A549 (cell line): ENCODE measurements at regions not wholly inside any gene's neighbourhood (a gene's known extent, or its start where the extent isn't known, plus 50 kb on each side); places are given as distances from the start of the nearest gene placed in this dataset.

Experiments
- ATAC-seq, 2 experiments: fragments of 200-7000 bp in 1 of 2; fragments of >200 bp in 1 of 2; cut with Nextera tagmentation in 1 of 2; cut with Tn5 transposase in 1 of 2; 3 replicates each; pipeline versions ENCODE4 v1.8.0 to v1.9.1; 2018 to 2020; ENCODE audit warnings: mild to moderate bottlenecking in 1 of 2, moderate library complexity in 1 of 2
- CTCF ChIA-PET: fragments of 300-600 bp; sonication (Branson Sonifier 250); formaldehyde crosslinking; extraction: SDS; loops from one replicate; lab custom pipeline; 2021; ENCODE audit warnings: antibody characterized with exemption, inconsistent platforms; lab: Yijun Ruan, JAX
- POLR2A ChIA-PET: fragments of 350-600 bp; formaldehyde crosslinking; extraction: SDS; loops from one replicate; lab custom pipeline; 2021; ENCODE audit warnings: antibody characterized with exemption, inconsistent platforms; lab: Yijun Ruan, JAX
- DNase-seq, 2 experiments: peaks; one replicate each; pipeline versions ENCODE4 v3.0.0 to v3.0.0-alpha.2; 2011 to 2016; ENCODE audit warnings: low read depth in 1 of 2, low spot score in 1 of 2
- FAIRE-seq: peaks from 2 replicates; lab custom pipeline; 2011; peaks lifted over from hg19 to GRCh38; lab: Jason Lieb, UNC
- H3K27ac ChIP-seq, 2 experiments: fragments of >200 bp; sonication (Bioruptor Twin); formaldehyde crosslinking; 3 replicates each; pipeline ENCODE4 v1.5.1; 2016 to 2017
- H3K4me1 ChIP-seq: fragments of >200 bp; sonication (Bioruptor Twin); formaldehyde crosslinking; 3 replicates; pipeline ENCODE4 v1.6.1; 2016
- H3K4me2 ChIP-seq: fragments of >200 bp; sonication (Bioruptor Twin); formaldehyde crosslinking; 3 replicates; pipeline ENCODE4 v1.6.1; 2016
- H3K4me3 ChIP-seq: fragments of >200 bp; sonication (Bioruptor Twin); formaldehyde crosslinking; 3 replicates; pipeline ENCODE4 v1.5.1; 2016
- H3K9me3 ChIP-seq: fragments of >200 bp; sonication (Bioruptor Twin); formaldehyde crosslinking; 3 replicates; pipeline ENCODE4 v1.6.1; 2016
- BCL3 ChIP-seq: fragments of >200 bp; sonication (Bioruptor Twin); formaldehyde crosslinking; IDR thresholded peaks from 3 replicates; pipeline ENCODE4 v1.6.1; 2016
- CHD2 ChIP-seq: fragments of 150-350 bp; IDR thresholded peaks from 2 replicates; pipeline ENCODE4 v1.6.1; 2014; ENCODE audit warnings: low read length; ENCODE audit not compliant: partially characterized antibody
- FOSB ChIP-seq: fragments of 250-450 bp; sonication (Bioruptor Pico); IDR thresholded peaks from 2 replicates; pipeline ENCODE4 v1.5.0; 2020; ENCODE audit warnings: mild to moderate bottlenecking, moderate library complexity
- FOXS1 ChIP-seq: fragments of 250-450 bp; sonication (Bioruptor Pico); IDR thresholded peaks from 2 replicates; pipeline ENCODE4 v1.5.0; 2020; ENCODE audit warnings: mild to moderate bottlenecking, moderate library complexity
- HEYL ChIP-seq: fragments of 250-450 bp; sonication (Bioruptor Pico); IDR thresholded peaks from 2 replicates; pipeline ENCODE4 v1.8.0; 2021; ENCODE audit warnings: mild to moderate bottlenecking, moderate library complexity
- HOXA7 ChIP-seq: fragments of 250-450 bp; sonication (Bioruptor Pico); IDR thresholded peaks from 2 replicates; pipeline ENCODE4 v1.5.0; 2020; ENCODE audit warnings: mild to moderate bottlenecking, moderate library complexity
- MAZ ChIP-seq: fragments of 150-350 bp; IDR thresholded peaks from 2 replicates; pipeline ENCODE4 v1.6.1; 2014; ENCODE audit warnings: antibody characterized with exemption, low read depth, low read length, borderline replicate concordance
- PHF8 ChIP-seq: fragments of 200-600 bp; sonication (generic); IDR thresholded peaks from 2 replicates; pipeline ENCODE4 v1.6.1; 2016; ENCODE audit warnings: low read depth, mild to moderate bottlenecking, antibody characterized with exemption, moderate library complexity, borderline replicate concordance
- POLR2AphosphoS2 ChIP-seq: conservative IDR thresholded peaks from 2 replicates; pipeline ENCODE4 v1.6.1; 2012; ENCODE audit warnings: low read length, improper control_type of control experiment, inconsistent platforms
- RAD21 ChIP-seq, 2 experiments: fragments of >200 bp in 1 of 2; sonication (Bioruptor Twin) in 1 of 2; formaldehyde crosslinking in 1 of 2; IDR thresholded peaks in 1 of 2; conservative IDR thresholded peaks in 1 of 2; 2 replicates in 1 of 2; 3 replicates in 1 of 2; pipeline ENCODE4 v1.6.1; 2012 to 2018; ENCODE audit warnings: inconsistent platforms in 1 of 2
- RARB ChIP-seq: fragments of 250-450 bp; sonication (Bioruptor Pico); IDR thresholded peaks from 2 replicates; pipeline ENCODE4 v1.8.0; 2021; ENCODE audit warnings: mild to moderate bottlenecking, moderate library complexity
- RFX5 ChIP-seq: fragments of 450-650 bp; IDR thresholded peaks from 2 replicates; pipeline ENCODE4 v1.7.1; 2014; ENCODE audit warnings: antibody characterized with exemption, mild to moderate bottlenecking, moderate library complexity
- RNF2 ChIP-seq: fragments of 200-600 bp; sonication (generic); IDR thresholded peaks from 2 replicates; pipeline ENCODE4 v1.6.1; 2016; ENCODE audit warnings: low read depth, mild to moderate bottlenecking, antibody characterized with exemption, moderate library complexity, borderline replicate concordance
- TFCP2L1 ChIP-seq: fragments of 250-450 bp; sonication (Bioruptor Pico); IDR thresholded peaks from 2 replicates; pipeline ENCODE4 v1.5.0; 2021; ENCODE audit warnings: mild to moderate bottlenecking
- TP53 ChIP-seq: fragments of 250-450 bp; sonication (Bioruptor Pico); IDR thresholded peaks from 2 replicates; pipeline ENCODE4 v1.5.0; 2021; ENCODE audit warnings: mild to moderate bottlenecking, moderate library complexity
- ZC3H11A ChIP-seq: fragments of 450-650 bp; IDR thresholded peaks from 2 replicates; pipeline ENCODE4 v1.6.1; 2014; ENCODE audit warnings: antibody characterized with exemption, mild to moderate bottlenecking
- ZSCAN20 ChIP-seq: fragments of 250-450 bp; sonication (Bioruptor Pico); IDR thresholded peaks from 2 replicates; pipeline ENCODE4 v1.8.0; 2022; ENCODE audit warnings: mild to moderate bottlenecking, moderate library complexity
- WGBS: methylation state at CpG from one replicate; pipeline ENCODE4 v1.1.6; 2017; ENCODE audit errors: missing lambda C conversion rate; 5-methylcytosine and 5-hydroxymethylcytosine counted together
- TF ChIP-seq, protein P1 (sequence below): fragments of 150-350 bp; IDR thresholded peaks from 2 replicates; pipeline ENCODE4 v1.6.1; 2014; ENCODE audit warnings: low read depth, mild to moderate bottlenecking, low read length
- TF ChIP-seq, protein P2 (sequence below): fragments of >200 bp; sonication (Bioruptor Twin); formaldehyde crosslinking; IDR thresholded peaks from 3 replicates; pipeline ENCODE4 v1.5.1; 2016

DNA sequence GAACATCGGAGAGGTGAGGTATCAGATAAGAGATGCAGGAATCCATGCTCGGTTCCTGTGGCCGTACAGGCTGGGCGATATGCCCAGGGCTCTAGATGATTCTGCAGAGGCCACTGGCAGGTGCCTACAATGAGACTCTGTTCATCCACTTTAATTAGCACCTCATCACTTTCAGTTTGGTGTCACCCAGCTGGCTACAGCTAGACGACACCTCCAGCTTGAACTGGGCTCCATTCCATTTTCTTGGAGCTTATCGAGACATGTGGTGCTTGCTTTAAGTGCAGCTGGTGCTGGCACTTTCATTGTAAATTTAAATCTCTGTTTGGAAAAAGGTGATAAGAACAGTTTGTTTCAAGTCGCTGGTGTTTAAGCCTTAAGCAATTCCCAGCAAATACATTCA, 322.5 kb upstream of the ADGRL2 start:
- FAIRE-seq = no peak
- CTCF ChIA-PET = no interaction called here

DNA sequence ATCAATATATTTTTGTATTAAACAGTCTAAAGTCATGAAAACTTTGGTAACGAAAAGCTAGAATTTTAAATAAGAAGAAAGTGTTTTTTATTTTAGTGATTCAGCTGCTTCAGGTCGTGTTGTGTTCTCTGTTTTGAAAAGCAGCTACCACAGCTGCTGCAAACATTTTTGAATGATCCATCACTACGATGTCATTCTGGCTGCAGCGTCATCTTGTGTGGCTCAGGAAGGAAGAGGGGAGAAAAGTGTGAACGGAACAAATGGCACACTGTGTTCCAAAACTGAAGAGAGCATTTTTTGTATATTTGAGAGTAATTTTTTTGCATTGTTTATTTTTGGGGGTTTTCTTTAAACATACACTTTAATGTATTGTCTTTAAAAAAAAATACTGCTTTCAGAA, 323.0 kb upstream of the ADGRL2 start:
- FAIRE-seq = no peak
- no peaks in the 10 kb centered on the region for H3K4me1 ChIP-seq
- WGBS = 35% methylated on average over 5 of the region's 5 CpGs
- no peak for TF ChIP-seq TP53
- TF ChIP-seq, protein P1, sequence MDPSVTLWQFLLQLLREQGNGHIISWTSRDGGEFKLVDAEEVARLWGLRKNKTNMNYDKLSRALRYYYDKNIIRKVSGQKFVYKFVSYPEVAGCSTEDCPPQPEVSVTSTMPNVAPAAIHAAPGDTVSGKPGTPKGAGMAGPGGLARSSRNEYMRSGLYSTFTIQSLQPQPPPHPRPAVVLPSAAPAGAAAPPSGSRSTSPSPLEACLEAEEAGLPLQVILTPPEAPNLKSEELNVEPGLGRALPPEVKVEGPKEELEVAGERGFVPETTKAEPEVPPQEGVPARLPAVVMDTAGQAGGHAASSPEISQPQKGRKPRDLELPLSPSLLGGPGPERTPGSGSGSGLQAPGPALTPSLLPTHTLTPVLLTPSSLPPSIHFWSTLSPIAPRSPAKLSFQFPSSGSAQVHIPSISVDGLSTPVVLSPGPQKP = no peak
- TF ChIP-seq, protein P2, sequence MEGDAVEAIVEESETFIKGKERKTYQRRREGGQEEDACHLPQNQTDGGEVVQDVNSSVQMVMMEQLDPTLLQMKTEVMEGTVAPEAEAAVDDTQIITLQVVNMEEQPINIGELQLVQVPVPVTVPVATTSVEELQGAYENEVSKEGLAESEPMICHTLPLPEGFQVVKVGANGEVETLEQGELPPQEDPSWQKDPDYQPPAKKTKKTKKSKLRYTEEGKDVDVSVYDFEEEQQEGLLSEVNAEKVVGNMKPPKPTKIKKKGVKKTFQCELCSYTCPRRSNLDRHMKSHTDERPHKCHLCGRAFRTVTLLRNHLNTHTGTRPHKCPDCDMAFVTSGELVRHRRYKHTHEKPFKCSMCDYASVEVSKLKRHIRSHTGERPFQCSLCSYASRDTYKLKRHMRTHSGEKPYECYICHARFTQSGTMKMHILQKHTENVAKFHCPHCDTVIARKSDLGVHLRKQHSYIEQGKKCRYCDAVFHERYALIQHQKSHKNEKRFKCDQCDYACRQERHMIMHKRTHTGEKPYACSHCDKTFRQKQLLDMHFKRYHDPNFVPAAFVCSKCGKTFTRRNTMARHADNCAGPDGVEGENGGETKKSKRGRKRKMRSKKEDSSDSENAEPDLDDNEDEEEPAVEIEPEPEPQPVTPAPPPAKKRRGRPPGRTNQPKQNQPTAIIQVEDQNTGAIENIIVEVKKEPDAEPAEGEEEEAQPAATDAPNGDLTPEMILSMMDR = no peak
- no peak for TF ChIP-seq RFX5
- no peak for TF ChIP-seq FOSB (CRISPR knock-in tag)
- ChIA-PET POLR2A (no interaction called here), CTCF (no interaction called here)
- H3K9me3 ChIP-seq = no peaks in the 10 kb centered on the region
- no peak for ATAC-seq
- no peak overlapping the region for H3K27ac ChIP-seq
- H3K4me2 ChIP-seq = no peak overlapping the region
- H3K4me3 ChIP-seq = no peak overlapping the region
- DNase-seq = no peak

More for the DNA sequence above, 322.5 kb upstream of the ADGRL2 start:
- DNase-seq (no peak), ATAC-seq (no peak)
- no peaks in the 10 kb centered on the region for H3K4me1 ChIP-seq
- WGBS = 61% methylated on average over 7 of the region's 7 CpGs
- H3K9me3 ChIP-seq = no peaks in the 10 kb centered on the region
- no peak overlapping the region for H3K4me3 ChIP-seq
- no peak for TF ChIP-seq RARB (CRISPR knock-in tag)
- TF ChIP-seq ZC3H11A = no peak
- no peak for TF ChIP-seq RNF2
- TF ChIP-seq BCL3 = no peak
- TF ChIP-seq POLR2AphosphoS2 = no peak
- TF ChIP-seq TFCP2L1 (CRISPR knock-in tag) = no peak
- TF ChIP-seq, all 56 proteins: peak for 0
- H3K27ac ChIP-seq = no peak overlapping the region
- no peak overlapping the region for H3K4me2 ChIP-seq
- POLR2A ChIA-PET = no interaction called here

DNA sequence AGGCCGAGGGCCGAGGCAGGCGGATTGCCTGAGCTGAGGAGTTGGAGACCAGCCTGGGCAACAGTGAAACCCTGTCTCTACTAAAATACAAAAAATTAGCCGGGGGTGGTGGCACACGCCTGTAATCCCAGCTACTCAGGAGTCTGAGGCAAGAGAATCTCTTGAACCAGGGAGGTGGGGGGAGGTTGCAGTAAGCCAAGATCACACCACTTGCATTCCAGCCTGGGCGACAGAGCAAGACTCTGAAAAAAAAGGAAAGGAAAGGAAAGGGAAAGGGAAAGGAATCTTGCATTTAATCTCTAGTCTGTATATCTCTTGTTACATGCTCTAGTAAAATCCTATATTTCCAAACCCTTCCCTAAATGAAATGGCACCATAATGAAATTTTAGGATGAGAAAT, 328.3 kb upstream of the ADGRL2 start:
- no peak for FAIRE-seq
- no peaks in the 10 kb centered on the region for H3K9me3 ChIP-seq
- H3K4me2 ChIP-seq = no peak overlapping the region
- no peak for ATAC-seq
- no peak for DNase-seq
- ChIA-PET CTCF (no interaction called here), POLR2A (no interaction called here)
- H3K4me3 ChIP-seq = no peak overlapping the region
- no peak overlapping the region for H3K27ac ChIP-seq
- 72% methylated on average over 6 of the region's 6 CpGs for WGBS
- TF ChIP-seq FOSB (CRISPR knock-in tag) = no peak
- no peak for TF ChIP-seq MAZ
- no peak for TF ChIP-seq ZC3H11A
- H3K4me1 ChIP-seq = no peaks in the 10 kb centered on the region

GRCh38 chr1:81471255-81471654, 329.5 kb upstream of the ADGRL2 start:
- WGBS = 43% methylated on average over 2 of the region's 2 CpGs
- H3K27ac ChIP-seq = no peak overlapping the region
- DNase-seq = no peak
- ChIA-PET CTCF (no interaction called here), POLR2A (no interaction called here)
- no peaks in the 10 kb centered on the region for H3K9me3 ChIP-seq
- no peaks in the 10 kb centered on the region for H3K4me1 ChIP-seq
- no peak for TF ChIP-seq FOXS1 (CRISPR knock-in tag)
- ATAC-seq = no peak
- H3K4me2 ChIP-seq = no peak overlapping the region
- H3K4me3 ChIP-seq = no peak overlapping the region
- no peak for FAIRE-seq

DNA sequence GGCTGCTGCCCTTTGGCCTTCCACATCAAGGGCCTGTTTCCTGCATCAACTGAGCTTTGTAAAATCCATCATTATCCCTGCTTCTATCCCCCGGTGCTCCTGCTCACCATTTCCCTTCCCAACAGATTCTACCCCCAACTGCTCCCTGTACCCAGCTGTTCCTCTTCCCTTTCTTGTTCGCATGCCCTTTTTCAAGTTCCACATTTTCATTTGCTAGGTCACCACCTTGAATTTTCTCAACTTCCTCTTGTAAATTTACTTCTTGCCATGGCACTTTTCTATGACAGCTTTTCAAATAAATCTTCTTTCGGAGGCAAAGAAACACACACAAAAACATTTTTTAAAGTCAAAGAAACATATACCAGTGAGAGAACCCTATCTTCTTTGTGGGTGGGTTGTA, 330.5 kb upstream of the ADGRL2 start:
- POLR2A ChIA-PET = no interaction called here
- no peak for ATAC-seq
- 81% methylated on average over 3 of the region's 3 CpGs for WGBS
- no peak for DNase-seq
- TF ChIP-seq RAD21 (conservative IDR thresholded peaks at IDR 0.05 in 1 of 2, IDR thresholded peaks at IDR 0.05 in 1 of 2) (no peak), ZSCAN20 (no peak), HOXA7 (CRISPR knock-in tag) (no peak), HEYL (CRISPR knock-in tag) (no peak), CHD2 (no peak), TP53 (no peak), PHF8 (no peak)
- TF ChIP-seq, protein P1 = no peak
- CTCF ChIA-PET = no interaction called here
- Histone ChIP-seq H3K27ac (no peak overlapping the region), H3K4me1 (no peaks in the 10 kb centered on the region), H3K4me3 (no peak overlapping the region), H3K9me3 (no peaks in the 10 kb centered on the region), H3K4me2 (no peak overlapping the region)
- FAIRE-seq = no peak
